KMS-11 (cell line): ENCODE measurements at regions not wholly inside any gene's neighbourhood (a gene's known extent, or its start where the extent isn't known, plus 50 kb on each side); places are given as distances from the start of the nearest gene placed in this dataset.

ENCODE experiments used
- H2AFZ ChIP-seq: fragments of 200-600 bp; sonication (generic); 2 replicates; pipeline ENCODE4 v1.6.1; 2016; ENCODE audit warnings: antibody characterized with exemption, mixed run types, low read depth
- H3K27ac ChIP-seq: fragments of 200-600 bp; sonication (generic); 2 replicates; pipeline ENCODE4 v1.6.1; 2016; ENCODE audit warnings: mild to moderate bottlenecking, mixed run types
- H3K27me3 ChIP-seq: fragments of 200-600 bp; sonication (generic); 2 replicates; pipeline ENCODE4 v1.6.1; 2017; ENCODE audit warnings: mild to moderate bottlenecking, low read depth, mixed run types, moderate library complexity; ENCODE audit not compliant: insufficient read depth
- H3K36me3 ChIP-seq: fragments of 200-600 bp; sonication (generic); 2 replicates; pipeline ENCODE4 v1.6.1; 2017; ENCODE audit warnings: mild to moderate bottlenecking, mixed run types; ENCODE audit not compliant: insufficient read depth
- H3K4me1 ChIP-seq: fragments of 200-600 bp; sonication (generic); 2 replicates; pipeline ENCODE4 v1.6.1; 2016; ENCODE audit warnings: mild to moderate bottlenecking, low read depth, mixed run types; ENCODE audit not compliant: poor library complexity, severe bottlenecking
- H3K4me2 ChIP-seq: fragments of 200-600 bp; sonication (generic); 2 replicates; pipeline ENCODE4 v1.7.0; 2016; ENCODE audit warnings: mild to moderate bottlenecking, mixed run types
- H3K4me3 ChIP-seq: fragments of 200-600 bp; sonication (generic); IDR thresholded peaks from 2 replicates; pipeline ENCODE4 v1.6.1; 2017; ENCODE audit warnings: low read depth, low read length, mixed read lengths; ENCODE audit not compliant: insufficient read depth
- H3K79me2 ChIP-seq: fragments of 200-600 bp; sonication (generic); 2 replicates; pipeline ENCODE4 v1.6.1; 2016; ENCODE audit warnings: low read depth, mixed run types; ENCODE audit not compliant: insufficient read depth
- H3K9ac ChIP-seq: fragments of 200-600 bp; sonication (generic); 2 replicates; pipeline ENCODE4 v1.6.1; 2016; ENCODE audit warnings: mild to moderate bottlenecking, mixed run types
- H4K20me1 ChIP-seq: fragments of 200-600 bp; sonication (generic); 2 replicates; pipeline ENCODE4 v1.6.1; 2016; ENCODE audit warnings: mild to moderate bottlenecking, mixed run types; ENCODE audit not compliant: insufficient read depth
- CTCF ChIP-seq: fragments of 200-600 bp; sonication (generic); conservative IDR thresholded peaks from 2 replicates; pipeline ENCODE4 v1.6.1; 2017; ENCODE audit warnings: low read depth, mild to moderate bottlenecking, antibody characterized with exemption, low read length, moderate library complexity, mixed read lengths

- no peak overlapping the region for H3K27ac ChIP-seq
Measured at GRCh38 chr12:58254463-58255100, 313.2 kb downstream of the ATP23 start.

GRCh38 chr12:58262796-58263195 lies 321.4 kb downstream of the ATP23 start:
- TF ChIP-seq CTCF = no peak
- Histone ChIP-seq H3K4me1 (no peaks in the 10 kb centered on the region), H3K4me2 (no peak overlapping the region), H3K27me3 (no peaks in the 10 kb centered on the region), H3K27ac (no peak overlapping the region), H3K36me3 (no peaks in the 10 kb centered on the region), H3K4me3 (no peak overlapping the region), H3K9ac (no peak overlapping the region), H4K20me1 (no peaks in the 10 kb centered on the region), H3K79me2 (no peaks in the 10 kb centered on the region), H2AFZ (no peak overlapping the region)

More at GRCh38 chr12:58254463-58255100, 313.2 kb downstream of the ATP23 start:
- TF ChIP-seq CTCF = no peak
- Histone ChIP-seq H3K9ac (no peak overlapping the region), H3K4me3 (no peak overlapping the region), H3K4me1 (no peaks in the 10 kb centered on the region), H3K27me3 (no peaks in the 10 kb centered on the region), H3K4me2 (no peak overlapping the region), H4K20me1 (no peaks in the 10 kb centered on the region), H2AFZ (no peak overlapping the region), H3K79me2 (no peaks in the 10 kb centered on the region), H3K36me3 (no peaks in the 10 kb centered on the region)

GRCh38 chr12:58263816-58264215 lies 322.4 kb downstream of the ATP23 start:
- Histone ChIP-seq H3K27ac (no peak overlapping the region), H3K9ac (no peak overlapping the region), H4K20me1 (no peaks in the 10 kb centered on the region), H2AFZ (no peak overlapping the region), H3K4me2 (no peak overlapping the region), H3K4me3 (no peak overlapping the region), H3K4me1 (no peaks in the 10 kb centered on the region), H3K36me3 (no peaks in the 10 kb centered on the region), H3K79me2 (no peaks in the 10 kb centered on the region), H3K27me3 (no peaks in the 10 kb centered on the region)
- no peak for TF ChIP-seq CTCF

- no peaks in the 10 kb centered on the region for H3K79me2 ChIP-seq
- no peak overlapping the region for H2AFZ ChIP-seq
- H3K27me3 ChIP-seq = no peaks in the 10 kb centered on the region
- H3K4me3 ChIP-seq = no peak overlapping the region
- no peaks in the 10 kb centered on the region for H4K20me1 ChIP-seq
- no peaks in the 10 kb centered on the region for H3K4me1 ChIP-seq
- no peaks in the 10 kb centered on the region for H3K36me3 ChIP-seq
- no peak for TF ChIP-seq CTCF
- H3K4me2 ChIP-seq = no peak overlapping the region
- no peak overlapping the region for H3K27ac ChIP-seq
- no peak overlapping the region for H3K9ac ChIP-seq
Measured at GRCh38 chr12:58268069-58268468, 326.7 kb downstream of the ATP23 start.
